GM23248 (cell line): ENCODE measurements at regions not wholly inside any gene's neighbourhood (a gene's known extent, or its start where the extent isn't known, plus 50 kb on each side); places are given as distances from the start of the nearest gene placed in this dataset.

ENCODE experiments used
- DNase-seq: peaks from one replicate; pipeline ENCODE4 v3.0.0-alpha.2; 2015
- H2AFZ ChIP-seq: fragments of 200-600 bp; sonication (generic); 2 replicates; pipeline ENCODE4 v1.6.1; 2016; ENCODE audit warnings: antibody characterized with exemption
- H3F3A ChIP-seq: fragments of 200-600 bp; sonication (generic); 2 replicates; pipeline ENCODE4 v1.6.1; 2016; ENCODE audit warnings: mild to moderate bottlenecking, antibody characterized with exemption, mixed run types; ENCODE audit not compliant: insufficient read depth
- H3K27ac ChIP-seq: fragments of 200-600 bp; sonication (generic); 2 replicates; pipeline ENCODE4 v1.5.1; 2016; ENCODE audit warnings: mild to moderate bottlenecking
- H3K27me3 ChIP-seq: fragments of 200-600 bp; sonication (generic); replicated peaks from 2 replicates; pipeline ENCODE4 v1.6.1; 2016; ENCODE audit warnings: mild to moderate bottlenecking; ENCODE audit not compliant: insufficient read depth
- H3K36me3 ChIP-seq: fragments of 200-600 bp; sonication (generic); 2 replicates; pipeline ENCODE4 v1.6.1; 2016; ENCODE audit warnings: low read depth, mild to moderate bottlenecking
- H3K4me1 ChIP-seq: fragments of 200-600 bp; sonication (generic); 2 replicates; pipeline ENCODE4 v1.6.1; 2016; ENCODE audit warnings: mild to moderate bottlenecking; ENCODE audit not compliant: insufficient read depth
- H3K4me2 ChIP-seq: fragments of 200-600 bp; sonication (generic); one replicate; pipeline ENCODE4 v1.6.1; 2016; ENCODE audit warnings: mild to moderate bottlenecking; ENCODE audit not compliant: unreplicated experiment
- H3K4me3 ChIP-seq: fragments of 200-600 bp; sonication (generic); 2 replicates; pipeline ENCODE4 v1.5.1; 2016; ENCODE audit warnings: mild to moderate bottlenecking
- H3K79me2 ChIP-seq: fragments of 200-600 bp; sonication (generic); 2 replicates; pipeline ENCODE4 v1.6.1; 2016; ENCODE audit warnings: mild to moderate bottlenecking; ENCODE audit not compliant: insufficient read depth
- H3K9ac ChIP-seq: fragments of 200-600 bp; sonication (generic); 2 replicates; pipeline ENCODE4 v1.6.1; 2016; ENCODE audit warnings: mild to moderate bottlenecking
- H3K9me2 ChIP-seq: fragments of 200-600 bp; sonication (generic); 2 replicates; pipeline ENCODE4 v1.6.1; 2016; ENCODE audit warnings: mixed run types, mild to moderate bottlenecking, moderate library complexity; ENCODE audit not compliant: insufficient read depth
- H3K9me3 ChIP-seq: fragments of 200-600 bp; sonication (generic); one replicate; pipeline ENCODE4 v1.6.1; 2017; ENCODE audit warnings: low read depth
- H4K20me1 ChIP-seq: fragments of 200-600 bp; sonication (generic); 2 replicates; pipeline ENCODE4 v1.6.0; 2016; ENCODE audit not compliant: insufficient read depth
- EZH2 ChIP-seq: fragments of 200-600 bp; sonication (generic); IDR thresholded peaks from 2 replicates; pipeline ENCODE4 v1.6.1; 2018; ENCODE audit warnings: antibody characterized with exemption, mild to moderate bottlenecking; ENCODE audit not compliant: insufficient read depth, poor library complexity, severe bottlenecking
- EZH2phosphoT487 ChIP-seq: fragments of 200-600 bp; sonication (generic); IDR thresholded peaks from 2 replicates; pipeline ENCODE4 v1.6.1; 2018; ENCODE audit warnings: antibody characterized with exemption, moderate library complexity, mild to moderate bottlenecking, low read depth; ENCODE audit not compliant: insufficient read depth
- WGBS, 2 experiments: methylation state at CpG; one replicate each; pipeline ENCODE4 v1.1.6; 2015 to 2017; ENCODE audit warnings: low lambda C conversion rate in 2 of 2, low coverage in 1 of 2; ENCODE audit errors: missing lambda C conversion rate in 2 of 2; 5-methylcytosine and 5-hydroxymethylcytosine counted together
- in situ Hi-C: fragments of 300-500 bp; cut with MboI; formaldehyde crosslinking; loops from 2 replicates; pipeline ENCODE4 v1.15.0; 2020

DNA sequence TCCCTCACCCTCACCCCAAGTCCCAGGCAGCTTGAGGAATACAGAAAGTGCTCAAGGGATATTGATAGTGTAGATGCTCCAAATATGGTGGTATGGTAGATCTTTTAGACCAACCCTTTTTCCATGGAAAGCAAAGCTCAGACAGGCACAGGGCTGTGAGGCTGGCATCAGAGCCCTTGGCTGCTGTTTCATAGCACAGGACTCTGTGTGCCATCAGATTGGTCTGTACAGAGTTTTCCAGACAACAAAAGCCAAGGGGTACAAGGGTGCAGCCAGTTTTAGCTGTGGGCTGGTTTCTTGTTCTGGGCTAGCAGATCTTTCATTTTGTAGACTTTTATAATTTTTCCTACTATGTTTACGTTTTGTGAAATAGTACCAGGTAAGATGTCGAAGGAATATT lies 296.9 kb upstream of the TNP1 start:
- Histone ChIP-seq H4K20me1 (no peaks in the 10 kb centered on the region), H3K9me2 (no peaks in the 10 kb centered on the region), H3K4me1 (0 out of 2 replicates have a peak, but pooled peaks cover 4% of the 10 kb centered on the region), H3K36me3 (no peaks in the 10 kb centered on the region), H3F3A (no peaks in the 10 kb centered on the region), H3K4me3 (no peak overlapping the region), H3K9ac (no peak overlapping the region), H3K27me3 (no peaks in the 10 kb centered on the region), H3K9me3 (no peaks in the 10 kb centered on the region), H3K4me2 (no peak overlapping the region), H3K79me2 (no peaks in the 10 kb centered on the region), H2AFZ (no peak overlapping the region), H3K27ac (no peak overlapping the region)
- in situ Hi-C loops = no loop called here
- no peak for DNase-seq
- 94 to 97% methylated on average over 2 of the region's 2 CpGs for WGBS, 2 experiments
- TF ChIP-seq EZH2 = no peak
- TF ChIP-seq EZH2phosphoT487 = no peak

DNA sequence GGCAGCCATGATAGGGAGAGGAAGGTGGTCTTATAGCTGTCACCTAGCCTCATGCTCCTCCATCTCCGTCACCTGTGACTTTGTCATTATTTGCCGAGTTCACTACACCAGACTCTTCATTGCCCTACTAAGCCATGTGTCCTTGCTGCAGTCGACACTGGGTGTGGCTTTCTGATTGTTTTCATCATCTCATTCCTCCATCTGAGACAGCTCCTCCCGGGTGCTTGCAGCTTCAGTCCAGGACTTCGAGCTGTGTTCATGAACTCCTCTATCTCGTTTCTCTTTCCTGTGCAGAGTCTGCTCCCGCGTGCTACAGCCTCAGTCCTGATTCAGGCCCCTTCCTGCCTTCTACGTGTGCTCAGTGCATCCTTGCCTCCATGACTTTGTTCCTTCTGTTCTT lies 295.1 kb upstream of the TNP1 start:
- no peaks in the 10 kb centered on the region for H3F3A ChIP-seq
- 0 out of 2 replicates have a peak overlapping the region, but pooled peaks have one; percentile 44 for H2AFZ ChIP-seq
- no peaks in the 10 kb centered on the region for H3K9me3 ChIP-seq
- H3K36me3 ChIP-seq = no peaks in the 10 kb centered on the region
- 0 out of 2 replicates have a peak, but pooled peaks cover under 1% of the 10 kb centered on the region for H3K4me1 ChIP-seq
- no peaks in the 10 kb centered on the region for H3K27me3 ChIP-seq
- H3K79me2 ChIP-seq = no peaks in the 10 kb centered on the region
- no peak for TF ChIP-seq EZH2
- no peak for TF ChIP-seq EZH2phosphoT487
- H4K20me1 ChIP-seq = no peaks in the 10 kb centered on the region
- H3K4me2 ChIP-seq = no peak overlapping the region
- H3K9me2 ChIP-seq = no peaks in the 10 kb centered on the region
- no peak overlapping the region for H3K27ac ChIP-seq
- in situ Hi-C loops = no loop called here
- 26 to 28% methylated on average over 9 of the region's 9 CpGs for WGBS, 2 experiments
- H3K4me3 ChIP-seq = no peak overlapping the region
- DNase-seq = no peak
- H3K9ac ChIP-seq = no peak overlapping the region

DNA sequence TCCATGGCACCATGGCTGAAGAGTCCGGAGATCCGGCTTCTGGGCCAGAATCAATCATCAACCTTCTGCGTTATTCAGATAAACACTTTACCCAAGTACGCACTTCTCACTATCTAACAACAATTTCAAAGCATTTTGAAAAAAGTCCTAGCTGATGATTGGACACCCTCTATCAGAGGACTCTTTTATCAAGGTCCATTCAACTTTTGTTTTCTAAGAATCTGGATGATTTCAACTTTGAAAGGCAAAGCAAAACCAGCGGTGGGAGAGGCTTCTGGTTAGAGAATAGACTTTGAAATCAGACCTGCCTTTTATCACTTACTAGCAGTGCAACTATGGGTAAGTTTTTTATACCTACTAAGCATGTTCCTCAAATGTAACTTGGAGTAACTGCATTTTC lies 293.6 kb upstream of the TNP1 start:
- H3K27ac ChIP-seq = no peak overlapping the region
- no peaks in the 10 kb centered on the region for H3K9me3 ChIP-seq
- no peaks in the 10 kb centered on the region for H3K4me1 ChIP-seq
- no peak overlapping the region for H2AFZ ChIP-seq
- H3K9me2 ChIP-seq = no peaks in the 10 kb centered on the region
- no peaks in the 10 kb centered on the region for H3K36me3 ChIP-seq
- no peaks in the 10 kb centered on the region for H3F3A ChIP-seq
- H3K27me3 ChIP-seq = no peaks in the 10 kb centered on the region
- no peaks in the 10 kb centered on the region for H3K79me2 ChIP-seq
- no peak for TF ChIP-seq EZH2
- no peak for TF ChIP-seq EZH2phosphoT487
- H3K9ac ChIP-seq = no peak overlapping the region
- no peak overlapping the region for H3K4me2 ChIP-seq
- WGBS, 2 experiments = 99% methylated on average over 5 of the region's 5 CpGs
- no peak for DNase-seq
- no peak overlapping the region for H3K4me3 ChIP-seq
- in situ Hi-C loops = no loop called here
- no peaks in the 10 kb centered on the region for H4K20me1 ChIP-seq

DNA sequence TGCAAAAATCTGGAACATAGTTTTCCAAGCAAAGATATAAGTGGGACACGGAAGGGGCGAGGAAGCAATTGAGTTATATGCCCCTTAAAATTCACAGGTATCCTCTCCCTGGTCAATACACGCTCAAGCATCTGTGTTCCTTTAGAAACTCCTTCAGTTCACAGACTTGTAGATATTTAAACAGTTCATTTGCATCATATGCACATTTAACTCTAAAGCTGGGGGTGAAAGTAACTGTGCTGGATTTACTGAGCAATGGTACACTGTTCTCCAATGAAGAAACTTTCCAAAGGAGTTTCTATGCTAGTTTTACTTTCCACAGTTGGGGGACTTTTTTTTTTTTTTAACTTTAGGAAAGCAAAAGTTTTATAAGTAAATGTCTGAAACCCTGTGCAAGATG lies 293.0 kb upstream of the TNP1 start:
- Histone ChIP-seq H3K4me3 (no peak overlapping the region), H3K79me2 (no peaks in the 10 kb centered on the region), H3K9me2 (no peaks in the 10 kb centered on the region), H4K20me1 (no peaks in the 10 kb centered on the region), H3F3A (no peaks in the 10 kb centered on the region), H3K9me3 (no peaks in the 10 kb centered on the region), H2AFZ (no peak overlapping the region), H3K4me1 (no peaks in the 10 kb centered on the region), H3K4me2 (no peak overlapping the region), H3K9ac (no peak overlapping the region), H3K36me3 (no peaks in the 10 kb centered on the region), H3K27ac (no peak overlapping the region), H3K27me3 (no peaks in the 10 kb centered on the region)
- in situ Hi-C loops = no loop called here
- TF ChIP-seq EZH2phosphoT487 (no peak), EZH2 (no peak)
- DNase-seq = no peak
- WGBS, 2 experiments = 91 to 96% methylated on average over 3 of the region's 3 CpGs
